ENCODE measurements at regions not wholly inside any gene's neighbourhood (a gene's known extent, or its start where the extent isn't known, plus 50 kb on each side); places are given as distances from the start of the nearest gene placed in this dataset.

DNA sequence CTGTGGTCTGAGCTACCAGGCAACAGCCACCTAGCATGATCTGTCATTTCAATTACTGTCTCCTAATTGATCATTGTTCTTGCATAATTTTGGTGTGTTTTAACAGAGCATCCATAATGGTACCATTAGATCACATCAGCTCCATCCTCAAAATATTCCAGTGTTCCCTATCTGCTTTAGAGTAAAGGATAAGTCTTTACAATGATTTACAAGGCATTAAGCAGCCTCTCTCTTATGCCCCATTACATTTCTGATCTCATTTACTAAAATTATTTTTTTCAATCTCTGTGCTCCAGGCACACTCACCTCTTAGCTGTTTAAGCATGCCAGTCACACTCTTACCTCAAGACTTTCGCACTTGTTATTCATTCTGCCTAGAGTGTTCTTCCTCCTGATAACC, 389.9 kb upstream of the PTPRD start:
- no peak for DNase-seq

GRCh38 chr9:11003836-11004235, 391.0 kb upstream of the PTPRD start:
- no peak for DNase-seq

DNA sequence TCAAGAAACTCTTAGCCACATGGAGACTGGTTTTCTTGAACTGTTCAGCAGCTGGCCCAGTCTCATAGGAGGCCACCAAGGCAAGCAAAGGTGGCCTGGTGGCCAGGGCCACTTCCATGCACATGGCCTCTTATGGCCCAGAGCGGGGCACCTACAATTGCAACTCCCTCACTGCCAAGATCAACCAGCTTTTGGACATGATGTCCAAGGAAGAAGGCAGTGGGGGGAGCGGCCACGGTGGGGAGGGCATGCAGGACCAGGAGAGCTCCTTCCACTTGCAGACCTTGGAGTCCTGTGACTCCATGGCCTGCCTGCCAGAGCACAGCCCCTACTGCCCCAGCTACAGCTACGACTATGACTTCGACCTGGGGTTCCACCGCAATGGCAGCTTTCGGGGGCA, 398.9 kb upstream of the PTPRD start:
- no peak for DNase-seq

DNA sequence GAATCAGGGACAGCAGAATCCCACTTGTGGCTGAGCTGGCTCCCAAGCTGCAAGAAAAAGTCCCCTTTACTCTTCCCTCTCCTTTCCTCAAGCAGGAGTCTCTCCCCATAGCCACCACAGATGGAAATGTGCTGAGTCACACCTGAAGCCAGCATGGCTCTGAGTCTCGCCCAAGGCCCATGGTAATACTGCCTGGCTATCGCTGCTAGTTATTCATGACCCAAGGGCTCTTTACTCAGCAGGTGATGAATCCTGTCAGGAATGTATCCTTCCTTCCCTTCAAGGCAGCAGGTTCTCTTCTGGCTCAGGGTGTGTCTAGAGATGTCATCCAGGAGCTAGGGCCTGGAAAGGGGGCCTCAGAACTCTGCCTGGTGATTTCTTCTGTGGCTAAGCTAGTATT, 403.3 kb upstream of the PTPRD start:
- no peak for DNase-seq

DNA sequence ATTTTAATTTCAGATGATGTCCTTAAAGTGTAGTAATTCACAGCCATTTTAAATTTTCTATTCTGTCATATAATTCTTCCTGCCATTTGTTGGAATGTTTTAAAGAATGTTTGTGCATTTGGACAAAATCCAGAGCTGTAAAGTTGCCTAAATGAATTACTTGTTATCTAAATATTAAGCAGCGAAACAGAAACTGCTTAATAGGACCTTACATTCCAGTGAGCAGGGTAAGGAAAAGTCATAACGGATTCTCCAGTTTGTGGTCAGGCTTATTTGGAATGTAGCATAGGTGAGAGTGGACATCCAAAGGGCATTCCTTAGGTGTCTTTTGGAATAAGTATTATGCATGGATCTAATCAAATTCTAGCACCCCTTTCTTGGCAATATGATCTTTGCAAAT, 410.4 kb upstream of the PTPRD start:
- no peak for DNase-seq

DNA sequence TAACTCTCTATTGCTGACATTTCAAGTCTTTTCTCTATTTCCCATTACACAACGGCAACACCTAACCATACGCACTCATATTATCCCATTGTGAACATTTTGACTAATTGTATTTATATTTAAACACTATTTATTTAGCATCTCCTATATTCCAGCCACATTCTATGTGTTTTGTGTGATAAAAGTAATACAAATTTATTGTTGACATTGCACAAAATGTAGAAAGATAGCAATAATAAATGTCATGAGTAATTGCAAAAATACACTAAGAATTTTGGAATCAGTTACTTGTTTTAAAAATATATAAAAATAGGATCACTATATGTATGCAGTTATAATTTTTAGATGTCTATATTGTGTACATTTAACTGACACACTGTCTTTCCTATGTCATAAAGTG, 413.0 kb upstream of the PTPRD start:
- no peak for DNase-seq

- DNase-seq, result no peak
Measured at GRCh38 chr9:11038366-11038765, 425.6 kb upstream of the PTPRD start.

DNA sequence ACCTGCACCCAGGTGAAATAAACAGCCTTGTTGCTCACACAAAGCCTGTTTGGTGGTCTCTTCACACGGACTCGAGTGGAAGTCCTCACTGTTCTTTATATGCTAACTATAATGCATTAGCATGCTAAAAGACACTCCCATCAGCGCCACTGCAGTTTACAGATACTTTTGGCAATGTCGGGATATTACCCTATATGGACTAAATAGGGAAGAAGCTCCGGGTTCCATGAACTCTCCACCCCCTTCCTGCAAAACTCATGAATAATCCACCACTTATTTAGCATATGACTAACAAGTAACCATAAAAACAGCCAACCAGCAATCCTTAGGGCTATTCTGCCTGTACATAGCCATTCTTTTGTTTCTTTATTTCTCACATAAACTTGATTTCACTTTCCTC, 426.2 kb upstream of the PTPRD start:
- no peak for DNase-seq

DNA sequence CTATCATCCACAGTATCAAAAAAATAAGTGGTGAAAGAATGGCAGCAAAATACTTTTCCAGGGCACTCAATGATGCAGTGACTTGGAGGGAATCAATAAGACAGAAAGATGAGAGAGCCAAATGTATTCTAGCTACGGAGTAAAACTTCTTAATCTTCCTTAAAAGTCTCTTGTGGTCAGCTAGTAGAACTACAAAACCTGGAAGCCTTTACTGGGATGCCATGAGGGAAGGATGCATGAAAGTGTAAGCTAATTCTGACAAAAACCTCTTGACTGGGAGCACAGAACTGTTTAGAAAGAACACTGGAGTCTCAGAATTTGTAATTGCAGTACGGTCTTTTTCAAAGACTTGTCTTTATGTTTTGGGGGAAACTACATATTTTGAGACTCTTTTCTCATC, 432.8 kb upstream of the PTPRD start:
- no peak for DNase-seq

- no peak for DNase-seq
Measured at GRCh38 chr9:11063263-11063662, 450.5 kb upstream of the PTPRD start.

- DNase-seq, result no peak
Measured at GRCh38 chr9:11064909-11065308, 452.1 kb upstream of the PTPRD start.

DNA sequence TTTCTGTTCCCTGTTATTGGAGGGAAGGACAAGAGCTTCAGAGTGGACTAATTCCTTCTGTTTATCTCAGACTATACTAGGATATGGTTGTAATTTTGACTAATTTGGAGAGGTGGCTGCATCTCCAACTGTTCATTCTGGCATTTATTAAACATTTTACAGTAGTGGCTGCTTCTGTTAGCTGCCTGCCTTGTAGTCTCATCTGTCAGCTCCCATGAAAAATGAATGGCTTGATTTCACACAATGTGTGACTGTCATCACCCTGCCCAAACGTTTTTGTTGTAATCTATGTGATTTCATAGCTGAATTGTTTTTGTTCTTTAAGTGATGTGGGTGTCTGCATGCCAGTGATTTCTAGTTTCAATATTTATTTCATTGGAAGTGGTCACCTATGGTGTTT, 459.4 kb upstream of the PTPRD start:
- DNase-seq, result no peak

DNA sequence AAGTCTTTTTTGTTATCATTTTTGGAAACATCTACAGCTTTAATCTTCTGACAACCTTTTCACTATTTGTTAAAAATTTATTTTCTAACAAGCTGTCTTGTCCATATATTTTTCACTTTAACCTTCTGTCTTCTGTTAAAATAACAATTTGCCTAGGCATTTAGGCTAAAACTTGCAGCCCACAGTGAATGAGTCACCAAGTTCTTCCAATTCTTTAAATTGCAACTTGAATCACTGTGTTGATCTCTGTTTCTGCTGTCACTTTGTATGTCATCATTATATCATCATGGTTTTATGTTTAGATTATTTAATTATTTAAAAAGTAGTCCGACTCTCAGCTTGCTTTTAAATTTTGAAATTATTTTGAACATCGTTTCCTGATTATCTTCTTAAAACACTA, 473.8 kb upstream of the PTPRD start:
- no peak for DNase-seq

GRCh38 chr9:11088821-11089374, 476.1 kb upstream of the PTPRD start:
- no peak for DNase-seq

GRCh38 chr9:11092974-11093373, 480.2 kb upstream of the PTPRD start:
- no peak for DNase-seq

GRCh38 chr9:11097020-11097419, 484.2 kb upstream of the PTPRD start:
- DNase-seq, result no peak

- DNase-seq, result no peak
Measured at GRCh38 chr9:11103525-11103924, 490.7 kb upstream of the PTPRD start.

DNA sequence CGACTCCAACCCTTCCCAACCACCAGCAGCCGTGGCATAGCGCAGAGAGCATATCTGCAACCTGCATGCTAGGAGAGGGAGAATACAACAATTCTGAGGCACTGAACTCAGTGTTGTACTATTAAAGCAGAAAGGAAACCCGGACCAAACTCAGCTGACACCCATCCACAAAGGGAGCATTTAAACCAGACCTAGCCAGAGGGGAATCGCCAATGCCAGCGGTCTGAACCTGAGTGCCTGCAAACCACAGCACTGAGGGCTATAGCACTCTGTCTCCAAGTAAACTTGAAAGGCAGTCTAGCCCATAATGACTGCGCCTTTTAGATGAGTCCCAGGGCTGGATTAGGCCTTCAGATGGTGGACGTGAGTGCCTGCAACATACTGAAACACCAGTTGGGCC, 494.4 kb upstream of the PTPRD start:
- DNase-seq, result no peak

DNA sequence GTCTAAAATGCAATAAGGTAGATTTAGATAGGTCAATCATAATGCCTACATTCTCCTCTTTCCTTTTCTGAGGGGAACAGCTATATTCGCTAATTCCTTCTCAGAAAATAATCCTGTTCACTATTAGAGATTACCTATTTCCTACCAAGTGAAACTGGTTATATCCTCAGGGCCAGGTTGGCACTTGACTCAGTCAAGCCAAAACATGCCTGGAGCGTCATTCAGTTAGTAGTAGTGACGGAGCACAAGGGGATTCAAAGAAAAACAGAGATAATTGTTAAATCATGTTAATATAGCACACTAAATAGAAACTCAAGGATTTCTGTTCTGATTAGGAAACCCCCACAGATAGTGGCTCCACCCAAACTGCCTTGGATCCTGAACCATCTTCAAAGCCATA, 515.4 kb upstream of the PTPRD start:
- DNase-seq, result no peak

- no peak for DNase-seq
Measured at GRCh38 chr9:11135851-11136250, 523.0 kb upstream of the PTPRD start.

GRCh38 chr9:11141357-11141756, 528.6 kb upstream of the PTPRD start:
- DNase-seq, result no peak

DNA sequence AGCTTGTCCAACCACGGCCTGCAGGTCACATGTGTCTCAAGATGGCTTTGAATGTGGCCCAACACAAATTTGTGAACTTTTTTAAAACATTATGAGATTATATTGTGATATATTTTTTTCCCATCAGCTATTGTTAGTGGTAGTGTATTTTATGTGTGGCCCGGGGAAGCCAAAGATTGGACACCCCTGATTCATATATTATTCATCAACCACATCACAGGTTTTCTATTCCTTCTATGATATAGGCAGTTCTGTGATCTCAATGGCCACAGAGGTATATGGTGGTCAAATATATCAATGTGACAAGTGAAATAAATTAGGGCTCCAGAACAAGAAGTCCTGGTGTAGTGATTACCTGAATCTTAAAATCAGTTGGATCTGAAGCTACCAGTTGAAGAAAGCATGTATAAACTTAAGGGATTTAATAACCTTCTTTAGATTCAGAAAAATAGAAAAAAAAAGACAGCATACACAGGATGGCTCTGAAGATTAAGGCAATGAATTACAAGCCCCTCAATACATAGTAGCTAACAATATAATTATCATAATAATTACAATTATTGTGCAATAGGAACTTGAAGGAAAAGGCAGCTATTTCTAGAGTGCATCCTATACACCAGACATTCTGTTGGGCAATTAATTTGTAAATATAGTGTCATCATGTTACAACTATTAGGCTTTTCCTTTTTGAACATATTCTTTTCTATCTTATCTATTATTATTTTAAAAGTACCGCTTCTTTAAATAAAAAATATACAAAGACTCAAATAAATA, 530.4 kb upstream of the PTPRD start:
- DNase-seq, result no peak

- DNase-seq, result no peak
Measured at GRCh38 chr9:11144746-11145145, 531.9 kb upstream of the PTPRD start.

- DNase-seq, result no peak
Measured at GRCh38 chr9:11148189-11148588, 535.4 kb upstream of the PTPRD start.

- DNase-seq, result no peak
Measured at GRCh38 chr9:11149065-11149464, 536.3 kb upstream of the PTPRD start.
